ENCODE measurements at regions not wholly inside any gene's neighbourhood (a gene's known extent, or its start where the extent isn't known, plus 50 kb on each side); places are given as distances from the start of the nearest gene placed in this dataset.

DNA sequence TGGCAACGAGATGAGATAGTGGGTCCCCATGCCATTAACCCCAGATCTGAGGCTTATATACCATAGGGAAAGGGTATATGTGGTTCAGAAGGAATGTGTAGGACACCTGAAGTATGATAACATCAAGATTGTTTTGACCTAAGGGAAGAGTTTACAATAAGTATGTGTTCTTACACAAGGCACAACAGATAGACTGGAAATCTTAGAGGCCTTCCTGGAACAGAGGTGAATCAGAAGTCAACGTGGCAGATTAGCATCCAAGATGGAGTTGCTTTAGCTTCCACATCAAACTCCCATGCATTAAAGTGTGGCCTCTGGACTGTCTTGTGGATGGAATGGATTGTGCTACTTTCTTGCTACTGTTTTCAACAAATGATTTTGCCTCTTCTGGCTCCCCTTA, 116.6 kb upstream of the NT5C1B start:
- TF ChIP-seq ZNF610 (tag by site-specific recombination; IDR thresholded peaks at IDR 0.05; ENCODE audit: borderline replicate concordance) (no peak), ZNF670 (tag by site-specific recombination; IDR thresholded peaks at IDR 0.05; ENCODE audit: low read depth) (no peak), ZNF558 (tag by site-specific recombination; IDR thresholded peaks at IDR 0.05) (no peak), ZNF311 (tag by site-specific recombination; IDR thresholded peaks at IDR 0.05; ENCODE audit: borderline replicate concordance) (no peak), ZNF776 (tag by site-specific recombination; IDR thresholded peaks at IDR 0.05; ENCODE audit: borderline replicate concordance) (no peak), ZNF366 (tag by site-specific recombination; conservative IDR thresholded peaks at IDR 0.05) (no peak), WT1 (tag by site-specific recombination; IDR thresholded peaks at IDR 0.05) (no peak), OVOL3 (tag by site-specific recombination; IDR thresholded peaks at IDR 0.05) (no peak), IKZF3 (tag by site-specific recombination; IDR thresholded peaks at IDR 0.05) (no peak)
- TF ChIP-seq, protein P1, sequence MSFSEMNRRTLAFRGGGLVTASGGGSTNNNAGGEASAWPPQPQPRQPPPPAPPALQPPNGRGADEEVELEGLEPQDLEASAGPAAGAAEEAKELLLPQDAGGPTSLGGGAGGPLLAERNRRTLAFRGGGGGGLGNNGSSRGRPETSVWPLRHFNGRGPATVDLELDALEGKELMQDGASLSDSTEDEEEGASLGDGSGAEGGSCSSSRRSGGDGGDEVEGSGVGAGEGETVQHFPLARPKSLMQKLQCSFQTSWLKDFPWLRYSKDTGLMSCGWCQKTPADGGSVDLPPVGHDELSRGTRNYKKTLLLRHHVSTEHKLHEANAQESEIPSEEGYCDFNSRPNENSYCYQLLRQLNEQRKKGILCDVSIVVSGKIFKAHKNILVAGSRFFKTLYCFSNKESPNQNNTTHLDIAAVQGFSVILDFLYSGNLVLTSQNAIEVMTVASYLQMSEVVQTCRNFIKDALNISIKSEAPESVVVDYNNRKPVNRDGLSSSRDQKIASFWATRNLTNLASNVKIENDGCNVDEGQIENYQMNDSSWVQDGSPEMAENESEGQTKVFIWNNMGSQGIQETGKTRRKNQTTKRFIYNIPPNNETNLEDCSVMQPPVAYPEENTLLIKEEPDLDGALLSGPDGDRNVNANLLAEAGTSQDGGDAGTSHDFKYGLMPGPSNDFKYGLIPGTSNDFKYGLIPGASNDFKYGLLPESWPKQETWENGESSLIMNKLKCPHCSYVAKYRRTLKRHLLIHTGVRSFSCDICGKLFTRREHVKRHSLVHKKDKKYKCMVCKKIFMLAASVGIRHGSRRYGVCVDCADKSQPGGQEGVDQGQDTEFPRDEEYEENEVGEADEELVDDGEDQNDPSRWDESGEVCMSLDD (tag by site-specific recombination; IDR thresholded peaks at IDR 0.05): no peak
- CTCF ChIA-PET: no interaction called here
- H3K4me1 ChIP-seq (ENCODE audit: control insufficient read depth, insufficient read depth, low read length): no peaks in the 10 kb centered on the region
- H3K36me3 ChIP-seq (ENCODE audit: control insufficient read depth in 2 of 2, insufficient read depth in 1 of 2, low read length in 2 of 2): no peaks in the 10 kb centered on the region
- no peaks in the 10 kb centered on the region for H3K9me3 ChIP-seq (ENCODE audit: control insufficient read depth, insufficient read depth, low read depth, low read length)
- POLR2A ChIA-PET: no interaction called here
- H3K4me3 ChIP-seq (ENCODE audit: low read depth, low read length): no peak overlapping the region
- no peak overlapping the region for H3K27ac ChIP-seq (ENCODE audit: extremely low read depth, low read depth, low read length)

DNA sequence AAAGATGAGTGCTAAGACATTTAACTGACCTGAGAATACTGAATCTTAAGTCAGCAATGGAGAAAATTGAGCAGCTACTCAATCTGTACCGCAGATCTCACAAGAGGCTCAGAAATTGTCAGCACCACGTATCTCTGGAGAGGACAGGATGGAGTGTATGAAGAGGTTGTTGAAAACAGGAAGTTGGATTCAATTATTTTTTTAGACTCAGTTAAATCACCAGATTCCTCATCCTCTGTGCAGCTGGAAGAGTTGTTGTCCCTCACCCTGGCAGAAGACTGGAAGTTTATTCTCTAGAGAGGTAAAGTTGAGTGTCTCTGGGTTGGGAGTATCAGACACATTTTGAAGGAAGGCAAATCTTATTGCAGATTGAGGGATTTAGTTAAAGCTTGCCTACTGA, 114.9 kb upstream of the NT5C1B start:
- CTCF ChIA-PET: interaction anchor here (0.6 kb wide), 1 partner anchor 8 kb away, joined by 3 read pairs; no protein-coding TSS in a partner anchor
- Histone ChIP-seq H3K36me3 (ENCODE audit: control insufficient read depth in 2 of 2, insufficient read depth in 1 of 2, low read length in 2 of 2) (no peaks in the 10 kb centered on the region), H3K4me1 (ENCODE audit: control insufficient read depth, insufficient read depth, low read length) (no peaks in the 10 kb centered on the region), H3K4me3 (ENCODE audit: low read depth, low read length) (no peak overlapping the region), H3K9me3 (ENCODE audit: control insufficient read depth, insufficient read depth, low read depth, low read length) (no peaks in the 10 kb centered on the region), H3K27ac (ENCODE audit: extremely low read depth, low read depth, low read length) (no peak overlapping the region)
- TF ChIP-seq ZNF473 (tag by site-specific recombination; IDR thresholded peaks at IDR 0.05): no peak
- no peak for TF ChIP-seq ZNF76 (tag by site-specific recombination; IDR thresholded peaks at IDR 0.05; ENCODE audit: borderline replicate concordance, low read depth)
- no peak for TF ChIP-seq OSR2 (tag by site-specific recombination; IDR thresholded peaks at IDR 0.05)
- no peak for TF ChIP-seq OVOL3 (tag by site-specific recombination; IDR thresholded peaks at IDR 0.05)
- TF ChIP-seq ZNF626 (tag by site-specific recombination; IDR thresholded peaks at IDR 0.05): no peak
- TF ChIP-seq ZNF623 (tag by site-specific recombination; IDR thresholded peaks at IDR 0.05): no peak
- no peak for TF ChIP-seq ZNF140 (tag by site-specific recombination; IDR thresholded peaks at IDR 0.05)
- TF ChIP-seq ZNF501 (tag by site-specific recombination; IDR thresholded peaks at IDR 0.05): no peak
- no peak for TF ChIP-seq ZNF549 (tag by site-specific recombination; IDR thresholded peaks at IDR 0.05)
- TF ChIP-seq, protein P2, sequence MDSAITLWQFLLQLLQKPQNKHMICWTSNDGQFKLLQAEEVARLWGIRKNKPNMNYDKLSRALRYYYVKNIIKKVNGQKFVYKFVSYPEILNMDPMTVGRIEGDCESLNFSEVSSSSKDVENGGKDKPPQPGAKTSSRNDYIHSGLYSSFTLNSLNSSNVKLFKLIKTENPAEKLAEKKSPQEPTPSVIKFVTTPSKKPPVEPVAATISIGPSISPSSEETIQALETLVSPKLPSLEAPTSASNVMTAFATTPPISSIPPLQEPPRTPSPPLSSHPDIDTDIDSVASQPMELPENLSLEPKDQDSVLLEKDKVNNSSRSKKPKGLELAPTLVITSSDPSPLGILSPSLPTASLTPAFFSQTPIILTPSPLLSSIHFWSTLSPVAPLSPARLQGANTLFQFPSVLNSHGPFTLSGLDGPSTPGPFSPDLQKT (IDR thresholded peaks at IDR 0.05; ENCODE audit: borderline replicate concordance, low read depth, low read length): no peak
- TF ChIP-seq ZNF311 (tag by site-specific recombination; IDR thresholded peaks at IDR 0.05; ENCODE audit: borderline replicate concordance): no peak
- TF ChIP-seq ZFP69B (tag by site-specific recombination; IDR thresholded peaks at IDR 0.05): no peak
- TF ChIP-seq ZNF664 (tag by site-specific recombination; IDR thresholded peaks at IDR 0.05): no peak
- no peak for TF ChIP-seq RBAK (tag by site-specific recombination; IDR thresholded peaks at IDR 0.05)
- TF ChIP-seq ZNF530 (tag by site-specific recombination; IDR thresholded peaks at IDR 0.05; ENCODE audit: low read depth): no peak
- POLR2A ChIA-PET: no interaction called here

Measured in HEK293 (cell line).